HG02610 (cell line): ENCODE measurements at regions not wholly inside any gene's neighbourhood (a gene's known extent, or its start where the extent isn't known, plus 50 kb on each side); places are given as distances from the start of the nearest gene placed in this dataset.
"Not testable (repeated sequence)": the region's sequence is repeated elsewhere in the genome, so short reads cannot be mapped to it uniquely, and the experiment has no call there.

ENCODE experiments used
- ATAC-seq: cut with Tn5 transposase; IDR thresholded peaks from one replicate; pipeline ENCODE4 v1.9.1; 2021; ENCODE audit warnings: mild to moderate bottlenecking, moderate library complexity; ENCODE audit not compliant: unreplicated experiment

DNA sequence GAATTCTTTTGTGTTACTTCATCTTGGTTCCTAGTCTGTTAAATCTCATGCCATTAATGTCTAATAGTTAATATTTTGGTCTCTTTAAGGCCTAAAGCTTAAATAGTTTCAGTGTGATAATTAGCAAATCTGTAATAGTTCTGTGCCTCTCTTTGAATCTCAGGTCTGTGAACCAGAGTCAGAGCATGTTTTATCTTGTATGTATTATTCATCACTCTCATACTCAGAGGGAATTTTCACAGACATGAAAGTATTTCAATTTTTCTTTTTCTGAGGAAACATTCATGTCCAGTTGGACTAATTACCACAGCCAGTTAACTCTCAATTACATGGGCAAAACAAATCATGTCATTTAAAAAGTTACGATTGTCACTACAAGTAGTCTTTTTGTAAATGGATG lies 931.9 kb upstream of the SLC39A10 start:
- ATAC-seq, result no peak

DNA sequence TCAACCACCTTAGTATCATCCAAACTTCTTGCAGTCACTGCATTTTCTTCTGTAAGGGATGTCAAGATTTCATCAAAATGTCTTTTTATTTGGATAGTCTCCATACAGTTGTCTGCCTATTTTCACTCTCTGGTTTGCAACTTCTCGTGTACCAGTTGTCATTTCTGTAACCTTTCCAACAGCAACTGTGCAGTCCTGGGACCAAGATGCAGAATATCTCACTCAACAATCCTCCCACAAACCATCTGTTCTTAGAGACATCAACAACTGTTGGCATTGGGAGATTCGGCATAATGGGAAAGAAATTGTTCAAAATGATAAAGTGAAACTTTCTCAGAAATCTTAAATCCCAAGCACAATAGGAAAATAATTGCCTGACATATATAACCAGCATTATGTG lies 933.6 kb upstream of the SLC39A10 start:
- ATAC-seq, result no peak

DNA sequence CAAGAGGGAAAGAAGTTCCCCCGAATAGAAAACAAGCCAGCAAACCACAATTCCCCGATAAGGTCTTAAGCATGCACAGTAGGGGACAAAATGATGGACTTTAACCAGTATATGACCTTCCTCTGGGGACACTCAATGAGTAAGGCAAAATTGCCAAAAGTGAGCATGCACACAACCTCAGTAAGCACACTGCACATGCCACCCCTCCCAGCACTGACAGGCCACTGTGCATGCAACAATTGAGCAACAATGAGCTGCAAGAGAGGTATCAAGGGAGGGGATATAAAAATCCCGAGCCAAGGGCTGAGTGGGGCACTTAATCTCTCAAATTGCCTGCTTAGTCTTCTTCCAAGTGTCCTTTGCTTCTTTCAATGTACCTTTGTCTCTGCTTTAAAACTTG lies 935.8 kb upstream of the SLC39A10 start:
- ATAC-seq, result no peak

DNA sequence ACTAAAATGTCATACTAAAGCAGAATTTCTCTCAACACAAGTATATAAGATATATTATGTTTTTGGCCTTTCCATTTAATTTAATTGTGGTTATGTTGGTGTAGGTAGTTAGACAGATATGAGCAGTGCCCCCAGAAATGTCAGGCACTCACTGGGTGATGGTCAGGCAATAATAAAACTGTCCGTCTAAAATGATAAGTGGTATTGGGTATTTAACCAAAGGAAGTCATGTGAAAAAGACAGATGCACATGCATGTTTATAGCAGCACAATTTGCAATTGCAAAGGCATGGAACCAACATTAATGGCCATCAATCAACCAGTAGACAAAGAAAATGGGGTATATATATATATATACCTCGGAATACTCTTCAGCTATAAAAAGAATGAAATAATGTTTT lies 936.6 kb upstream of the SLC39A10 start:
- ATAC-seq, result no peak

DNA sequence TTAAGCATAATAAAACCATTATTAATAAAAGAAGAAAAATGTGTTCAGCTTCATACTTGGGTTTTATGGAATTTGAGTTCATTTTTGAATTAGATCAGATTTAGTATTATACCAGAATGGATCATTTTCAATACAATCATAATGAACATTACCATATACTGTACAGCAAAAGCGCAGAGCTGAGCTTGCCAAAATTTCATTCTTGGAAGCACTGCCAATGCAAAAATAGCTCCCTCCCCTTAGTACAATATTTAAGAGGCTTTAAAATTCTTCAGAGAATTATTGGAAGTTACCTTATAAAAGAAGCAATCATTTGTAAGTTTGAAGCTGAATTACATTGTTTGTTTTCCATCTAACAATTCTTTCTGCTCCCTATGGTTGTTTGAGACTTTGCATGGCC lies 938.1 kb upstream of the SLC39A10 start:
- ATAC-seq, result no peak

DNA sequence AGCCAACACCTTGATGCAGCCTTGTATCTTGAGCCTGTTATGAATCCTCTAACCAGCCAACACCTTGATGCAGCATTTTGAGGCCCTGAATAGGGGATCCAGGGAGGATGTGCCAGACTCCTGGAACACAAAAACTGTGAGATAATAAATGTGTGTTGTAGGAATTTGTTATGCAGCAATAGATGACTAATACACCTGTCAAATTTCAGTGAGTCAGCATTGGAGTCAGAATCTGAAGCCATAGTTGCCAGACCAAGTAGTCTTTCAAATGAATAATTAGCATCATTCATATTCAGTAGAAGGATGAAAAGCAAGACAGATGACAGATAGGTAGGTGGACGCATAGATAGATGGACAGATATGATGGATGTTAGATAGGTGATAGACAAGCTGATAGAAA lies 942.5 kb upstream of the SLC39A10 start:
- ATAC-seq, result no peak

DNA sequence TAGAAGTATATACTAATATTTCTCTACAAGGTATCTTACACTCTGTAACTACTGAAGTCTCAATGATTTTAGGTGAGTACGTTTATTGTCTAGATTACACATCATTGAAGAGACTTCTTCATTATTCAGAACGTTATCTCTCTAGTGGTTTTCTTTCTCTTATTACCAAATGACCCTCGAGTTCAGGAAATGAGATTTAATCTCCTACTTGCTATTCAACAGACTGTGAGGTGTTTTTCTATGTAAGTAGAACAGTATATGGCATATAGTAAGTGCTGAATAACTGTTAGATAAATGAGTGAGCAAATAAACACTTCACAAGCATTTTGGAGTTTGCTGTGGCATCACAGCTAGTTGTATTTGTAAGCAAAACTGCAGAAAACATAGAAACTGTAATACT lies 947.2 kb upstream of the SLC39A10 start:
- no peak for ATAC-seq

DNA sequence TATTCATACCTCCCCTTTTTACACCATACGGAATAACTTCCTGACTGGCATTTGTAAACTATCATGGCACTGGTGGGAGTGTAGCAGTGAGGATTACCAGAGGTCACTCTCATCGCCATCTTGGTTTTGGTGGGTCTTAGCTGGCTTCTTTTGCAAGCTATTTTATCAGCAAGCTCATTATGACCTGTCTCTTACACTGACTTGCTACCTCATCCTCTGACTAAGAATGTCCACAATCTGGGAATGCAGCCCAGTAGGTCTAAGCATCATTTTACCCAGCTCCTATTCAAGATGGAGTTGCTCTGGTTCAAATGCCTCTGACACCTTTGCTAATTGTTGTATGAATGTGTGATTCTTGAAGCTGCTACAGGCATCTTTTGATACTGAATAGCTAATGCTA lies 950.8 kb upstream of the SLC39A10 start:
- no peak for ATAC-seq

DNA sequence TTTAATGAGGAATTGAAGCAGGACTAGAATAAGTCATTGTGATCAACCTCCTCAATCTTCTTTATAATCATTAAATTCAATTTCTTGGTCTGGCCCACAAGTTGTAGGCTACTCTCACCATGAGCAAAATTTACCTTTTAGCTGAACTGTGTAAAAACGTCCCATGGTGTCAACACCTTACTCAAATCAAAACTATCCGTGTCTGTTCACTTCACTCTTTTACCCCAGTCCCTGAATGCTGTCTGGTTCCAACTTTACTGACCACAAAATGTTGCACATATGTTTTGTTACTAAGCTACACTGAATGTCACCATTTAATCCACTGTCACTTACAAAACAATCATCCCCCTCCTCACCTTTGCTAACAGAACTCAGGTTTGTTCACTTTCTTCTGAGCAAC lies 951.6 kb upstream of the SLC39A10 start:
- peak; percentile 80 for ATAC-seq

DNA sequence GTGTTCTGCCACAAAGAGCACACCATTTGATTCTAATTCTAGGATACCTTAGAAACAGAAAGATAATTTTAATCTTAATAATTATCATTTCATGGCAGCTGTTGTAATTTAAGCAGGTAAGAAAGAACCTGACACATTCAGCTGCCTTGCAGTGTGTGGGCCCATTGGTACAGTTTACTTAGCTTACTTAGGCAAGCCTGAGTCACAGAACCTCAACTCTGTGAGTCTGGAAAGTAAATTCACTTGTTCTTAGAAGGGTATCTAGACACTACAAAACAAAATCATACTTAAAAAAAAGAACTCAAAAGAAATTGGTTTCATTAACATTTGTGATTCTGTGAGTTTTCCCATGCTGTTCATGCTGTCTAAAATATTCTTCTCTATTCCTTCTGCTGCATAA lies 956.3 kb upstream of the SLC39A10 start:
- no peak for ATAC-seq

DNA sequence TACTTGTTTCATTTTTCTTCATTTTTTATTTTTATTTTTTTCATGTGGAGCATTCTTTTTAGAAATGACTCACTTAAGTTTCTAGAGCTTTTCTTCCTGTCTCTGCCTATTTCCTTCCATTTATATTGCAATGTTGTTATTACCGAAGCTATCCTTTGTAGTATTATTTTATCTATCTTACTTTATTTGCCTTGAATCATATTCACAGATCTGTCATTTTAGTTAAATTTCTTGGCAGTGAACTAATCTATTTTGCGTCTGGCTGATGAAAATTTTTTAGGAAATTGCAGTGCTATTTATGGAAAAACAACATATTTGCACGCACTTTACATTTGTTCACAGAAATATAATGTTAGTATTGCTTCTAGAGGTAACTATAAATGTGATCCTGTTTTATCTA lies 956.9 kb upstream of the SLC39A10 start:
- no peak for ATAC-seq

DNA sequence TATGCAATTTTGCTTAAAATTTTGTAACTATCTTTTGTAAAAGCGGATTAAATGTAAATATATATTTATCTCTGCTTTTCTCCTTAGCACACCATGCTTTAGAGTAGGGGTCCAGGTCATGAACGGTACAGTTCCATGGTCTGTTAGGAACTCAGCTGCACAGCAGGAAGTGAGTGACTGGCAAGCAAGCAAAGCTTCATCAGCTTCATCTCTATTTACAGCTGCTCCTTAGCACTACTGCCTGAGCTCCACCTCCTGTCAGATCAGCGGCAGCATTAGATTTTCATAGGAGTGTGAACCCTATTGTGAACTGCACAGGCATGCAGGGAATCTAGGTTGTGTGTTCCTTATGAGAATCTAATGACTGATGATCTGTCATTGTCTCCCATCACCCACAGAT lies 959.0 kb upstream of the SLC39A10 start:
- no peak for ATAC-seq

DNA sequence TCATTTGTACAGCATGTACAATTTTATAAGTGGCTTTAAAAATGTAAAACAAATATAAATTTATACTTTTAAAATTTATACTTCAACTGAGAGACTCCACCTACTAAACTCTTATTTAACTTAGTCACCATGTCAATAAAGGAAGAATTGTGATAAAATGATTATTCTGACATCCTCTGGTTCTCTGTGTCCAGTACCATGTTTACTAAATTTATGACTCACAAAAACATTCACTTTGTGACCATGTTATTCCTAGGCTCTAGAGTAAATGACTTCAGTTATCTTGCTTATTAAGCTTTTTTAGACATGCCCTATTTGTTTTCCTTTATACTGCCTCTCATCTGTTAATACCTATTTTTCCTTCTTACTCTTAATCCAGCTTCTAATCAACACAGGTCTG lies 959.6 kb upstream of the SLC39A10 start:
- ATAC-seq, result no peak

DNA sequence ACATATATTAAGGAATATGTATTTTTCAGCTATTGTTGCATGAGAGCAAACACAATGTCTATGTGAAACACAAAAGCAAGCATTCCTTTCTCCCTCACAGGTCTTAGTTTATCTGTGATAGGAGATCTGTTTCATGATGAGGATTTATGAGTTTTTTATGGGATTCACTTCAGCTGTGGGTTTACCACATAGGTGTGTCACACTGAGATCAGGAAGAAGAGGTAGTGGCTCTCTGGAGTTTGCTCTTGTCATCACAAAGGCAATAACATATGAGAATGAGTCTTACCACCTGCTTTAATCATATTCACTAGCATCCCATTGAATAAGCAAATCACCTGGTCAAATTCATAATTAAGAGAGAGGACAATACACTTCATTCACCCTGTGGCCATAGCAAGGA lies 960.3 kb upstream of the SLC39A10 start:
- no peak for ATAC-seq

DNA sequence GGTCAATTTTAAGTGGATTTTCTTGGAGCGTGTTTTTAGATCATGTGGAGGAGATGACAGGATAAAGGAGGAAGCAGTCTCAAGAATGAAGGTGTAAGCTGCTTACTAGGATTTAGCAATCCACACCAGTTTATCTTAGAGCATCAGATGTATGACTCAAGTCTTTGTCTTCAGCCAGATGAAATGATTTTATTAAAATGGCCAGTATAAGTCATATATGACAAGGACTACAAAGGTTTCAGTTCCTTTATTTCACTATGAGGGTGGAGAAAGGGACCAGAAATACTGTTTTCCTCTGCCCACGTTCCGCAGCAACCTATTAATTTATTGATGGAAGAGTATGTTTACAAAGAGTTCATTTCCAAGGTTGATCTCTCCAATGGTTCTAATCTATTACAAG lies 970.5 kb upstream of the SLC39A10 start:
- no peak for ATAC-seq

DNA sequence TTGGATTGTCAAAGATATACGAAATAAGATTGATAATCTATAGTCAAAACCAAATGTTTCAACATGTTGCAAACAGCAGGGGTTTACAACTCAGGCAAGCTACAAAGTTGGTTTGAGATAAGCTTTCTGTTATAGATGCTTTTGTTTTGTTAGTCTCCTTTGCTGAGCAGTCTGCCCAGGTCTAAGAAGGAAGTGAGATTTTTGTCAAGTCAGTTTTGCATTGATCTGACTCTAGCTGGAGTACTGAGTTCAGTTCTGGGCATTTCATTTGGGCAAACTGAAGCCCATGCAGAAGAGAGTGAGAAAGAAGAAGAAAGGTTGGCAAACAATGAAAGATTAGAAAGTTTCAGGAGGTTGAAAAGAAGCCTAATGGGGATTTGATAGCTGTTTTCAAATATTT lies 983.0 kb upstream of the SLC39A10 start:
- ATAC-seq, result no peak

DNA sequence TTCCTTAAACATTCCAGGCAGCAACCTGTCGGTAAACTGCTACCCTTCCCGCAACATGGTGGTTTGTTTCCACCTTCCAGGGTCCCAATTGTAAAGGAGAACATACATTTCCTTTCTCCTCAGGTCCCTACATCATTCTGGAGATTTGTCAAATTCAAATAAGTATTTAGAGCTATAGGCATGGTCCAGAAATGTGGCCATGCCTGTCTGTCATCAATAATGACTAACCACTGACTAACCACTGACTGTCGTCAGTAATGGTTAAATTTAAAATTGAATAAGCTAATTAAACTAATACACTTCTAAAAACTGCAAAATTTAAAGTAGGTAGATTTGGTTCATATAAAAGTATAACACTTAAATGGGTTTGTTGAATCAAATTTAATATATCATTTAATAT lies 984.0 kb upstream of the SLC39A10 start:
- no peak for ATAC-seq

DNA sequence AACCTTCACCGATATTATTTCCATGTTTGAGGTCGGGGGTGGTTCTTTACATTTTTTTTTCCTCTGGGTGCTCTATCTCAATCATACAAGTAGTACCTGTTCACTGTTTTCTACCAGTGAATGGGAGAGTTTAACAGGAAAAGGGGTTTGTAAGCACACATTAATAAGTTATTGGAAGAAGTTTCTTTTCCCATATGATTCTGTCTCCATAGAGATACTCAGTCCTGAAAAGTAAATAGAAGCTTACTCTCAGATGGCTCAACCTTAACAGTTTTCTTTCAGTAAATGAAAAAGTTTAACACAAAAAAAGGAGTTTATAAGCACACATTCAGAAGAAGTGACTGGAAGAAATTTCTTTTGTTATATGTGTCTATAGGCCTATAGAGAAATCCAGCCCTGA lies 995.6 kb upstream of the SLC39A10 start:
- no peak for ATAC-seq

DNA sequence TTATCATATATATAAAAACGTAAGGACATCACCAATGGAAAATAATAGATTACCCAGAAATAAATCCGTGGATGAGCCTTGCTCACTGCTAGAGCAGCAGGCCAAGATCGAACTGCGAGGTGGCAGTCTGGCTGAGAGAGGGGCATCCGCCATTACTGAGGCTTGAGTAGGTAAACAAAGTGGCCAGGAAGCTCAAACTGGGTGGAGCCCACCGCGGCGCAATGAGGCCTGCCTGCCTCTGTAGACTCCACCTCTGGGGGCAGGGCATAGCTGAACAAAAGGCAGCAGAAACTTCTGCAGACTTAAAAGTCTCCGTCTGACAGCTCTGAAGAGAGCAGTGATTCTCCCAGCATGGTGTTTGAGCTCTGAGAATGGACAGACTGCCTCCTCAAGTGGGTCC lies 1018.0 kb upstream of the SLC39A10 start:
- ATAC-seq, result not testable (repeated sequence)

DNA sequence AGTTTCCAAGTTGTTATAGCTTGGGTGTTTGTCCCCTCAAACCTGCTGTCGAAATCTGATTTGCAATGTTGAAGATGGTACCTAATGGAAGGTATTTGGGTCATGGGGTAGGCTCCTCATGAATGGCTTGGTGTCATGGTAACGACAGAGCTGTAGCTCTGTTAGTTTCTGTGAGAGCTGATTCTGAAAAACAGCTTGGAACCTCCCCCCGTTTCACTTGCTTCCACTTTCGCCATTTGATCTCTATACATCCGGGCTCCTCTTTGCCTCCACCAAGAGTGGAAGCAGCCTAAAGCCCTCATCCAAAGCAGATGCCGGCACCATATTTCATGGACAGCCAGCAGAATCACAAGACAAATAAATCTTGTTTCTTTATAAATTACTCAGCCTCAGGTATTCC lies 1035.1 kb upstream of the SLC39A10 start:
- ATAC-seq, result no peak

DNA sequence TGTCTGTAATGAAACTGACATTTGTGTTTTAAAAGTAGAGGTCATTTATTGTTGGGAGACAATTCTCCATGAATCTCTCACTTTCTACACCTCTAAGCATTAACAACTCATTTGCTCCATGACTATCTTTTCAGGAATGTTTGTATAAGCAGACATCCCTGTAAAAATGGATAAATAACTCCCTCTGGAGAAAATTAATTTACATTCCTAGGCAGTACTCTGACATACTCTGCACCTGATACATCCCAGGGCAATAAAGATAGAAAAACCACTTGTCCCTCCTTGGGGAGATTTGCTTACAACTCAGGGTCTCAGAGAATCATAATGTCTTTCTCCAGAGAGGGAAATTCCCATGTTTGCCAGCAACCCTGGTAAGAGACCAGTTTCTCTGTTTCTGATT lies 1037.7 kb upstream of the SLC39A10 start:
- no peak for ATAC-seq

DNA sequence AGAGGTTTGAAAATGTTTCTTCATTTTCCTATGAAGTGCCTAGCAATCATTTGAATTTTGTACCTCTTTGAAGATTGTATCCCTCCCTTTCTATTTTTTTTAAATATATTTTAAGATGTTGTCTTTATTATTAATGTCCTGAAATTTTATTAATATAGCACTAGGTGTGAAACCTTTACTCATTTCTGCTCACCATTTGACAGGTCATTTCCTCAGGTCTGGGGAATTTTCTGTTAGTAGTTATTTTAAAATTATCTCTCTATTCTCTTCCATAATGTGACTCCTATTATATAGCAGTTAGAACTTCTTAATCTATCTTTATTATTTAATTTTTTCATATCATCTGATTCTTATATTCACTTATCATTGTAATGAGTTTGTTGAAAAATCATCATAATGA lies 1038.6 kb upstream of the SLC39A10 start:
- no peak for ATAC-seq

DNA sequence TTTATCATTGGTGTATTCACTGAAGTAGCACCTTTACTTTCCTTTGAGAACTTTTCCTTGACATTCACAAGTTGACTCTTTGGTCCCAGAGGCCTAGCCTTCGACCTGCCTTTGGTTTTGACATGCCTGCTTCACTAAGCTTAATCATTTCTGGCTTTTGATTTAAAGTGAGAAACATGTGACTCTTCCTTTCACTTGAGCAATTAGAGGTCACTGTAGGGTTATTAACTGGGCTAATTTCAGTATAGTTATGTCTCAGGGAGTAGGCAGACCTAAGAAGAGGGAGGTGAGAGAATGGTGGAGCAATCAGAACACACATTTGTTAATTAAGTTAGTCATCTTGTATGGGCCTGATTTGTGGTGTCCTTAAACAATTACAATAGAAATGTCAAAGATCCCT lies 1040.7 kb upstream of the SLC39A10 start:
- ATAC-seq, result peak; percentile 87

DNA sequence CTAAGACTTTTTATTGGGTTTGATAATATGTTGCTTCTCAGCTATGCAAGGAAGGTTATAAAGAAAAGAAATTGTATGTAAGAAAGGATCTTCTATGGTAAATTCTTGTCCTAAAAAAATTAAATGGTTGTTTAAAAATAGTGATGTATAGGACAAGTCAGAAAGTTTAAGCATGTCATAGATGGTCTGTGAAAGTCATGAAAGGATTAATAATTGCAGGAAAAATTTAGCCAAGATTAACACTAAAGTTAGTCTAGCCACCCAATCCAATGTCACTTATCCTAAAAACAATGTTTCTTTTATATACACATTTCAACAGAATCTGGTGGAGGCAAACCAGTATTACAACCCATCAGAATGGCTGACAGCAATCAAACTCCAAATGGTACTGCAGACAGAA lies 1046.7 kb upstream of the SLC39A10 start:
- no peak for ATAC-seq
